GM12878 (cell line): ENCODE measurements at regions not wholly inside any gene's neighbourhood (a gene's known extent, or its start where the extent isn't known, plus 50 kb on each side); places are given as distances from the start of the nearest gene placed in this dataset.

Source experiments
- ATAC-seq: fragments of 200-7000 bp; cut with Tn5 transposase; 3 replicates; pipeline ENCODE4 v1.9.1; 2020; ENCODE audit warnings: mild to moderate bottlenecking, moderate library complexity
- BruUV-seq: library from RNA; stranded (reverse); fragments of 400-500 nt; replicated peaks from 2 replicates; lab custom pipeline; 2021; lab: Mats Ljungman, UMichigan
- CTCF ChIA-PET: fragments of 300-600 bp; sonication (Branson Sonifier 250); formaldehyde crosslinking; extraction: SDS; loops from one replicate; lab custom pipeline; 2021; ENCODE audit warnings: inconsistent platforms; lab: Yijun Ruan, JAX
- POLR2A ChIA-PET: fragments of 350-600 bp; formaldehyde crosslinking; extraction: SDS; loops from one replicate; lab custom pipeline; 2021; ENCODE audit warnings: inconsistent platforms; lab: Charles Lee
- RAD21 ChIA-PET: fragments of 300-600 bp; sonication (Branson Sonifier 250); formaldehyde crosslinking; loops from one replicate; lab custom pipeline; 2023; ENCODE audit warnings: antibody characterized with exemption; ENCODE audit not compliant: unreplicated experiment; lab: Charles Lee
- SMC1A ChIA-PET: fragments of 300-600 bp; sonication (Branson Sonifier 250); formaldehyde crosslinking; loops from one replicate; lab custom pipeline; 2023; ENCODE audit not compliant: unreplicated experiment, uncharacterized antibody; lab: Charles Lee
- DNase-seq: peaks from one replicate; pipeline ENCODE4 v3.0.0-alpha.2; 2011; ENCODE audit warnings: low read depth, low spot score
- FAIRE-seq: peaks from 3 replicates; lab custom pipeline; 2011; peaks lifted over from hg19 to GRCh38; lab: Jason Lieb, UNC
- H2AFZ ChIP-seq: 2 replicates; pipeline ENCODE4 v1.6.0; 2011; ENCODE audit warnings: low read depth, low read length, control low read depth; ENCODE audit not compliant: control insufficient read depth
- H3K27ac ChIP-seq: 2 replicates; pipeline ENCODE4 v1.5.1; 2011; ENCODE audit warnings: control low read depth; ENCODE audit not compliant: control insufficient read depth, insufficient read depth
- H3K27me3 ChIP-seq, 2 experiments: replicated peaks in 1 of 2; 2 replicates each; pipeline versions ENCODE4 v1.6.0 to v1.6.1; 2011; ENCODE audit warnings: low read length in 1 of 2; ENCODE audit not compliant: control insufficient read depth in 2 of 2, insufficient read depth in 2 of 2
- H3K36me3 ChIP-seq, 2 experiments: 2 replicates each; pipeline ENCODE4 v1.5.1; 2011; ENCODE audit warnings: low read length in 1 of 2; ENCODE audit not compliant: control insufficient read depth in 2 of 2, insufficient read depth in 2 of 2
- H3K4me1 ChIP-seq: 2 replicates; pipeline ENCODE4 v1.6.1; 2011; ENCODE audit warnings: mild to moderate bottlenecking, low read length, moderate library complexity, mixed read lengths; ENCODE audit not compliant: control insufficient read depth, insufficient read depth
- H3K4me2 ChIP-seq: 2 replicates; pipeline ENCODE4 v1.6.0; 2011; ENCODE audit warnings: control low read depth; ENCODE audit not compliant: control insufficient read depth, insufficient read depth
- H3K4me3 ChIP-seq: fragments of 200-600 bp; sonication (generic); 2 replicates; pipeline ENCODE4 v1.5.1; 2016
- H3K79me2 ChIP-seq: 2 replicates; pipeline ENCODE4 v1.6.0; 2011; ENCODE audit warnings: low read length; ENCODE audit not compliant: control insufficient read depth, insufficient read depth
- H3K9ac ChIP-seq: 2 replicates; pipeline ENCODE4 v1.8.0; 2011; ENCODE audit warnings: low read length, control low read depth, mixed read lengths; ENCODE audit not compliant: control insufficient read depth, insufficient read depth
- H3K9me3 ChIP-seq: replicated peaks from 3 replicates; pipeline ENCODE4 v1.5.1; 2011; ENCODE audit warnings: mild to moderate bottlenecking, low read length; ENCODE audit not compliant: control insufficient read depth, insufficient read depth
- H4K20me1 ChIP-seq: 2 replicates; pipeline ENCODE4 v1.6.0; 2011; ENCODE audit not compliant: control insufficient read depth, insufficient read depth
- DPF2 ChIP-seq: fragments of 450-650 bp; IDR thresholded peaks from 2 replicates; pipeline ENCODE4 v1.6.1; 2017; ENCODE audit warnings: mild to moderate bottlenecking
- HCFC1 ChIP-seq: fragments of 150-350 bp; IDR thresholded peaks from 2 replicates; pipeline ENCODE4 v1.6.1; 2014; ENCODE audit warnings: low read length
- POLR2A ChIP-seq: IDR thresholded peaks from 2 replicates; pipeline ENCODE4 v1.6.1; 2011; ENCODE audit warnings: low read depth, mild to moderate bottlenecking, low read length
- STAT1 ChIP-seq: fragments of 450-650 bp; conservative IDR thresholded peaks from 2 replicates; pipeline ENCODE4 v1.6.1; 2014; ENCODE audit warnings: antibody characterized with exemption, mild to moderate bottlenecking
- WGBS: methylation state at CpG from one replicate; pipeline ENCODE4 v1.1.6; 2016; ENCODE audit warnings: low lambda C conversion rate; ENCODE audit not compliant: insufficient replicate concordance, insufficient coverage; ENCODE audit errors: missing lambda C conversion rate; 5-methylcytosine and 5-hydroxymethylcytosine counted together
- in situ Hi-C: fragments of 300-500 bp; cut with MboI; formaldehyde crosslinking; loops from 9 replicates; pipeline ENCODE4 v1.14.3; 2018; ENCODE audit warnings: mixed read lengths
- intact Hi-C: fragments of 100-400 bp; cut with micrococcal nuclease; formaldehyde crosslinking; loops from one replicate; pipeline ENCODE4 v1.14.2; 2022; ENCODE audit not compliant: unreplicated experiment
- TF ChIP-seq, protein P1 (sequence below): fragments of 450-650 bp; IDR thresholded peaks from 2 replicates; pipeline ENCODE4 v1.6.1; 2017; ENCODE audit warnings: borderline replicate concordance
- TF ChIP-seq, protein P2 (sequence below): fragments of 450-650 bp; formaldehyde crosslinking; IDR thresholded peaks from 2 replicates; pipeline ENCODE4 v1.4.0; 2020; ENCODE audit warnings: mild to moderate bottlenecking, moderate library complexity

DNA sequence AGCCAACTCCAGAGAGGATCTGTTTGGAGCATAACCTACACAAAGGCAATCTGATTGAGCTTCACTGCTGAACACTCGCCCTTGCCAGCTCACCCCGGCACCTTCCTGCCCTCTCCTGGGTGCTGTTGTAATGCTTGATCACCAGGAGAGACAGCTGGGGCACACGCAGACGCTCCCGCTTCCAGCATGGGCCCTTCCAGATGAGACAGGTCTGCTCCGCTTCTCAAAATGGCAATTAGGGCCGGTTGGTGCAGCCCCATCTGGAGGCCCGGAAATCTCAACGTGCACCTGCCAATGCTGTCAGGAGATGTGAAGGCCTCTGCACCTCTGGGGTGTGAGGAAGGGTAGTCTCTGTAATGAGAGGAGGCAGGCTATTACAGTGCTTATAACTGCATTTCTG is 206.1 kb downstream of the ABCC12 start (continued):
- TF ChIP-seq, protein P1, sequence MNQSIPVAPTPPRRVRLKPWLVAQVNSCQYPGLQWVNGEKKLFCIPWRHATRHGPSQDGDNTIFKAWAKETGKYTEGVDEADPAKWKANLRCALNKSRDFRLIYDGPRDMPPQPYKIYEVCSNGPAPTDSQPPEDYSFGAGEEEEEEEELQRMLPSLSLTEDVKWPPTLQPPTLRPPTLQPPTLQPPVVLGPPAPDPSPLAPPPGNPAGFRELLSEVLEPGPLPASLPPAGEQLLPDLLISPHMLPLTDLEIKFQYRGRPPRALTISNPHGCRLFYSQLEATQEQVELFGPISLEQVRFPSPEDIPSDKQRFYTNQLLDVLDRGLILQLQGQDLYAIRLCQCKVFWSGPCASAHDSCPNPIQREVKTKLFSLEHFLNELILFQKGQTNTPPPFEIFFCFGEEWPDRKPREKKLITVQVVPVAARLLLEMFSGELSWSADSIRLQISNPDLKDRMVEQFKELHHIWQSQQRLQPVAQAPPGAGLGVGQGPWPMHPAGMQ, result no peak
- TF ChIP-seq, protein P2, sequence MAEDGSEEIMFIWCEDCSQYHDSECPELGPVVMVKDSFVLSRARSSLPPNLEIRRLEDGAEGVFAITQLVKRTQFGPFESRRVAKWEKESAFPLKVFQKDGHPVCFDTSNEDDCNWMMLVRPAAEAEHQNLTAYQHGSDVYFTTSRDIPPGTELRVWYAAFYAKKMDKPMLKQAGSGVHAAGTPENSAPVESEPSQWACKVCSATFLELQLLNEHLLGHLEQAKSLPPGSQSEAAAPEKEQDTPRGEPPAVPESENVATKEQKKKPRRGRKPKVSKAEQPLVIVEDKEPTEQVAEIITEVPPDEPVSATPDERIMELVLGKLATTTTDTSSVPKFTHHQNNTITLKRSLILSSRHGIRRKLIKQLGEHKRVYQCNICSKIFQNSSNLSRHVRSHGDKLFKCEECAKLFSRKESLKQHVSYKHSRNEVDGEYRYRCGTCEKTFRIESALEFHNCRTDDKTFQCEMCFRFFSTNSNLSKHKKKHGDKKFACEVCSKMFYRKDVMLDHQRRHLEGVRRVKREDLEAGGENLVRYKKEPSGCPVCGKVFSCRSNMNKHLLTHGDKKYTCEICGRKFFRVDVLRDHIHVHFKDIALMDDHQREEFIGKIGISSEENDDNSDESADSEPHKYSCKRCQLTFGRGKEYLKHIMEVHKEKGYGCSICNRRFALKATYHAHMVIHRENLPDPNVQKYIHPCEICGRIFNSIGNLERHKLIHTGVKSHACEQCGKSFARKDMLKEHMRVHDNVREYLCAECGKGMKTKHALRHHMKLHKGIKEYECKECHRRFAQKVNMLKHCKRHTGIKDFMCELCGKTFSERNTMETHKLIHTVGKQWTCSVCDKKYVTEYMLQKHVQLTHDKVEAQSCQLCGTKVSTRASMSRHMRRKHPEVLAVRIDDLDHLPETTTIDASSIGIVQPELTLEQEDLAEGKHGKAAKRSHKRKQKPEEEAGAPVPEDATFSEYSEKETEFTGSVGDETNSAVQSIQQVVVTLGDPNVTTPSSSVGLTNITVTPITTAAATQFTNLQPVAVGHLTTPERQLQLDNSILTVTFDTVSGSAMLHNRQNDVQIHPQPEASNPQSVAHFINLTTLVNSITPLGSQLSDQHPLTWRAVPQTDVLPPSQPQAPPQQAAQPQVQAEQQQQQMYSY (CRISPR knock-in tag), result no peak

DNA sequence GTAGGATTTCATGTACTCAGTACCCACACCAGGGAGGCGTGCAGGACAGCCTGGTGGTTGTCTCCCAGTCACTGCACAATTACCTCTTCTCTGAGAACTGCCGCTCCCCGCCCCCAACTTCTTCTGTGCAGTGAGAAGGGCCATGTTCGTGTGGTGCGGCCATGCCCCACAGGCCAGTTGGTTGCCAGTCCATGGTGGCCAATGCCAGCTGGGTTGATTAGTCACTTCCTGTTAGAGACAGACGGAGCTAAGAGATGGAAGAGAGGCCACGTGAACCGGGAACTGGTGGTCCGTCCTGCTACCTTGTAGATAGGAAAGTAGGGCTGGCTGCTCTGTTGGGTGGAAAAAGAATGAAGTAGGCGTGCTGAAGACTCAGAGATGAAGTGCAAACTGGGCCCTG is 206.5 kb downstream of the ABCC12 start:
- RAD21 ChIA-PET, result no interaction called here
- Histone ChIP-seq H3K27ac (no peak overlapping the region), H3K4me3 (no peak overlapping the region), H3K4me2 (no peak overlapping the region), H3K9me3 (no peaks in the 10 kb centered on the region), H4K20me1 (no peaks in the 10 kb centered on the region), H3K4me1 (no peaks in the 10 kb centered on the region), H2AFZ (no peak overlapping the region), H3K9ac (no peak overlapping the region), H3K27me3 (no peaks in the 10 kb centered on the region), H3K36me3 (no peaks in the 10 kb centered on the region), H3K79me2 (no peaks in the 10 kb centered on the region)
- in situ Hi-C loops, result no loop called here
- BruUV-seq, result no TSS peak
- DNase-seq (no peak), FAIRE-seq (no peak), ATAC-seq (no peak)
- POLR2A ChIA-PET, result no interaction called here
- CTCF ChIA-PET, result interaction anchor here (0.7 kb wide), 1 partner anchor 1395 kb away, joined by 3 read pairs; no protein-coding TSS in a partner anchor
- intact Hi-C loops, result no loop called here
- WGBS, result 47% methylated on average over 10 of the region's 10 CpGs
- SMC1A ChIA-PET, result no interaction called here
- no peak for TF ChIP-seq STAT1
- TF ChIP-seq DPF2, result no peak
- TF ChIP-seq HCFC1, result no peak
- TF ChIP-seq POLR2A, result no peak
